ENCODE measurements at regions not wholly inside any gene's neighbourhood (a gene's known extent, or its start where the extent isn't known, plus 50 kb on each side); places are given as distances from the start of the nearest gene placed in this dataset.

- no peak overlapping the region for H3K9ac ChIP-seq (ENCODE audit: low read depth, low read length, poor library complexity, severe bottlenecking)
- H3K4me2 ChIP-seq (ENCODE audit: low read depth, low read length, poor library complexity, severe bottlenecking): no peak overlapping the region
- H3K9me3 ChIP-seq (ENCODE audit: insufficient read depth, low read depth, low read length): no peaks in the 10 kb centered on the region
- no peak overlapping the region for H3K4me3 ChIP-seq (ENCODE audit: low read length, poor library complexity, severe bottlenecking)
- no peaks in the 10 kb centered on the region for H3F3A ChIP-seq (ENCODE audit: low read depth)
- no peaks in the 10 kb centered on the region for H4K20me1 ChIP-seq (ENCODE audit: insufficient read depth, low read length, poor library complexity, severe bottlenecking)
- no peaks in the 10 kb centered on the region for H3K27me3 ChIP-seq (ENCODE audit: insufficient read depth, low read length, poor library complexity, severe bottlenecking)
- no peak overlapping the region for H2AFZ ChIP-seq (ENCODE audit: low read length)
- H3K79me2 ChIP-seq (ENCODE audit: insufficient read depth, low read length): no peaks in the 10 kb centered on the region
- H3K36me3 ChIP-seq (ENCODE audit: insufficient read depth, low read length): no peaks in the 10 kb centered on the region
- TF ChIP-seq CTCF (conservative IDR thresholded peaks at IDR 0.05; ENCODE audit: low read length) (no peak), EZH2phosphoT487 (IDR thresholded peaks at IDR 0.05; ENCODE audit: borderline replicate concordance) (no peak)
- H3K9me2 ChIP-seq (replicated peaks; ENCODE audit: low read depth, low read length): no peaks in the 10 kb centered on the region
- no peaks in the 10 kb centered on the region for H3K4me1 ChIP-seq (ENCODE audit: insufficient read depth, low read length, poor library complexity, severe bottlenecking)
These were observed 211.8 kb downstream of the ENGASE start for GRCh38 chr17:79286440-79286839.

GRCh38 chr17:79285973-79286372 is 211.3 kb downstream of the ENGASE start:
- no peaks in the 10 kb centered on the region for H4K20me1 ChIP-seq (ENCODE audit: insufficient read depth, low read length, poor library complexity, severe bottlenecking)
- H3K9me3 ChIP-seq (ENCODE audit: insufficient read depth, low read depth, low read length): no peaks in the 10 kb centered on the region
- H3K4me2 ChIP-seq (ENCODE audit: low read depth, low read length, poor library complexity, severe bottlenecking): no peak overlapping the region
- H3K9ac ChIP-seq (ENCODE audit: low read depth, low read length, poor library complexity, severe bottlenecking): no peak overlapping the region
- TF ChIP-seq CTCF (conservative IDR thresholded peaks at IDR 0.05; ENCODE audit: low read length): no peak
- TF ChIP-seq EZH2phosphoT487 (IDR thresholded peaks at IDR 0.05; ENCODE audit: borderline replicate concordance): no peak
- H3K4me1 ChIP-seq (ENCODE audit: insufficient read depth, low read length, poor library complexity, severe bottlenecking): no peaks in the 10 kb centered on the region
- no peaks in the 10 kb centered on the region for H3K27me3 ChIP-seq (ENCODE audit: insufficient read depth, low read length, poor library complexity, severe bottlenecking)
- H3K36me3 ChIP-seq (ENCODE audit: insufficient read depth, low read length): no peaks in the 10 kb centered on the region
- H3K4me3 ChIP-seq (ENCODE audit: low read length, poor library complexity, severe bottlenecking): no peak overlapping the region
- no peaks in the 10 kb centered on the region for H3K9me2 ChIP-seq (replicated peaks; ENCODE audit: low read depth, low read length)
- no peak overlapping the region for H2AFZ ChIP-seq (ENCODE audit: low read length)
- H3F3A ChIP-seq (ENCODE audit: low read depth): no peaks in the 10 kb centered on the region
- H3K79me2 ChIP-seq (ENCODE audit: insufficient read depth, low read length): no peaks in the 10 kb centered on the region

- Histone ChIP-seq H4K20me1 (ENCODE audit: insufficient read depth, low read length, poor library complexity, severe bottlenecking) (no peaks in the 10 kb centered on the region), H3K36me3 (ENCODE audit: insufficient read depth, low read length) (no peaks in the 10 kb centered on the region), H3K4me3 (ENCODE audit: low read length, poor library complexity, severe bottlenecking) (no peak overlapping the region), H3K4me2 (ENCODE audit: low read depth, low read length, poor library complexity, severe bottlenecking) (no peak overlapping the region), H3K9ac (ENCODE audit: low read depth, low read length, poor library complexity, severe bottlenecking) (no peak overlapping the region), H3K9me2 (replicated peaks; ENCODE audit: low read depth, low read length) (no peaks in the 10 kb centered on the region), H3K79me2 (ENCODE audit: insufficient read depth, low read length) (no peaks in the 10 kb centered on the region), H3F3A (ENCODE audit: low read depth) (no peaks in the 10 kb centered on the region), H3K4me1 (ENCODE audit: insufficient read depth, low read length, poor library complexity, severe bottlenecking) (no peaks in the 10 kb centered on the region), H3K9me3 (ENCODE audit: insufficient read depth, low read depth, low read length) (no peaks in the 10 kb centered on the region), H2AFZ (ENCODE audit: low read length) (no peak overlapping the region), H3K27me3 (ENCODE audit: insufficient read depth, low read length, poor library complexity, severe bottlenecking) (no peaks in the 10 kb centered on the region)
- TF ChIP-seq CTCF (conservative IDR thresholded peaks at IDR 0.05; ENCODE audit: low read length) (no peak), EZH2phosphoT487 (IDR thresholded peaks at IDR 0.05; ENCODE audit: borderline replicate concordance) (no peak)
These were observed 207.7 kb downstream of the ENGASE start for GRCh38 chr17:79282294-79282693.
